ENCODE measurements at regions not wholly inside any gene's neighbourhood (a gene's known extent, or its start where the extent isn't known, plus 50 kb on each side); places are given as distances from the start of the nearest gene placed in this dataset.

- H3K4me3 ChIP-seq, result no peak overlapping the region
- no peaks in the 10 kb centered on the region for H3K27me3 ChIP-seq
- ATAC-seq (ENCODE audit: low FRiP score in 2 of 2) (no peak), DNase-seq (no peak)
- TF ChIP-seq EP300 (IDR thresholded peaks at IDR 0.05) (no peak), CTCF (IDR thresholded peaks at IDR 0.05) (no peak), POLR2A (IDR thresholded peaks at IDR 0.05) (no peak), POLR2AphosphoS5 (IDR thresholded peaks at IDR 0.05) (no peak)
- H3K9me3 ChIP-seq, result no peaks in the 10 kb centered on the region
- 90 to 94% methylated on average over 5 of the region's 5 CpGs for WGBS, 2 donors
- H3K36me3 ChIP-seq, result no peaks in the 10 kb centered on the region
- H3K27ac ChIP-seq, result peak overlapping the region in 1 of 4 donors; percentile 43
- H3K4me1 ChIP-seq, result peaks cover 27 to 44% (median 37%) of the 10 kb centered on the region in 4 donors
Observed at GRCh38 chr18:10053861-10054260, 140.0 kb downstream of the VAPA start.

- no peak for ATAC-seq (ENCODE audit: low FRiP score in 2 of 2)
Observed at GRCh38 chr18:10054366-10054765, 140.6 kb downstream of the VAPA start.

GRCh38 chr18:10055125-10055750 is 141.4 kb downstream of the VAPA start:
- WGBS, 2 donors, result 73 to 84% methylated on average over 10 of the region's 10 CpGs
- Histone ChIP-seq H3K27ac (peak overlapping the region in 2 of 4 donors; percentile 32 to 43), H3K4me1 (peaks cover 34 to 57% (median 49%) of the 10 kb centered on the region in 4 donors), H3K9me3 (no peaks in the 10 kb centered on the region), H3K27me3 (no peaks in the 10 kb centered on the region), H3K4me3 (no peak overlapping the region), H3K36me3 (no peaks in the 10 kb centered on the region)
- ATAC-seq (ENCODE audit: low FRiP score in 2 of 2) (no peak), DNase-seq (no peak)
- TF ChIP-seq EP300 (IDR thresholded peaks at IDR 0.05) (no peak), POLR2AphosphoS5 (IDR thresholded peaks at IDR 0.05) (no peak), POLR2A (IDR thresholded peaks at IDR 0.05) (no peak), CTCF (IDR thresholded peaks at IDR 0.05) (no peak)

More at GRCh38 chr18:10054366-10054765, 140.6 kb downstream of the VAPA start:
- DNase-seq, result no peak
- H3K27me3 ChIP-seq, result no peaks in the 10 kb centered on the region
- no peaks in the 10 kb centered on the region for H3K36me3 ChIP-seq
- TF ChIP-seq CTCF (IDR thresholded peaks at IDR 0.05) (no peak), POLR2AphosphoS5 (IDR thresholded peaks at IDR 0.05) (no peak), POLR2A (IDR thresholded peaks at IDR 0.05) (no peak), EP300 (IDR thresholded peaks at IDR 0.05) (no peak)
- H3K9me3 ChIP-seq, result no peaks in the 10 kb centered on the region
- no peak overlapping the region for H3K4me3 ChIP-seq
- WGBS, 2 donors, result 87 to 93% methylated on average over 10 of the region's 10 CpGs
- H3K27ac ChIP-seq, result peak overlapping the region in 2 of 4 donors; percentile 32 to 43
- peaks cover 29 to 49% (median 42%) of the 10 kb centered on the region in 4 donors for H3K4me1 ChIP-seq

- ATAC-seq (ENCODE audit: low FRiP score in 2 of 2), result no peak
- Histone ChIP-seq H3K36me3 (no peaks in the 10 kb centered on the region), H3K4me1 (peaks cover 44 to 64% (median 53%) of the 10 kb centered on the region in 4 donors), H3K4me3 (no peak overlapping the region), H3K9me3 (no peaks in the 10 kb centered on the region), H3K27me3 (no peaks in the 10 kb centered on the region), H3K27ac (no peak overlapping the region)
- WGBS, 2 donors, result 95 to 97% methylated on average over 2 to 12 of the region's 12 CpGs
- no peak for TF ChIP-seq CTCF (IDR thresholded peaks at IDR 0.05)
- no peak for TF ChIP-seq POLR2AphosphoS5 (IDR thresholded peaks at IDR 0.05)
- no peak for TF ChIP-seq EP300 (IDR thresholded peaks at IDR 0.05)
- TF ChIP-seq POLR2A (IDR thresholded peaks at IDR 0.05), result no peak
- peak; percentile 19 to 60 for DNase-seq
Observed at GRCh38 chr18:10056506-10056905, 142.7 kb downstream of the VAPA start.

GRCh38 chr18:10057401-10057893 is 143.6 kb downstream of the VAPA start:
- H3K27ac ChIP-seq, result peak overlapping the region; percentile 52 to 77 (median 70)
- no peaks in the 10 kb centered on the region for H3K27me3 ChIP-seq
- H3K4me1 ChIP-seq, result peaks cover 44 to 63% (median 50%) of the 10 kb centered on the region in 4 donors
- WGBS, 2 donors, result 65 to 77% methylated on average over 3 of the region's 3 CpGs
- H3K36me3 ChIP-seq, result no peaks in the 10 kb centered on the region
- TF ChIP-seq CTCF (IDR thresholded peaks at IDR 0.05) (no peak), POLR2AphosphoS5 (IDR thresholded peaks at IDR 0.05) (no peak), POLR2A (IDR thresholded peaks at IDR 0.05) (no peak), EP300 (IDR thresholded peaks at IDR 0.05) (no peak)
- DNase-seq, result no peak
- peak in 1 of 2 donors; percentile 70 for ATAC-seq (ENCODE audit: low FRiP score in 2 of 2)
- no peak overlapping the region for H3K4me3 ChIP-seq
- no peaks in the 10 kb centered on the region for H3K9me3 ChIP-seq
